Coronary artery (tissue), 2 donors: ENCODE measurements at regions not wholly inside any gene's neighbourhood (a gene's known extent, or its start where the extent isn't known, plus 50 kb on each side); places are given as distances from the start of the nearest gene placed in this dataset.

Experiments used
- DNase-seq: peaks from one replicate; pipeline ENCODE4 v3.0.0-alpha.2; 2017; ENCODE audit warnings: low spot score
- H3K27ac ChIP-seq, 2 donors: fragments of 200-600 bp; sonication (generic); one replicate each; pipeline ENCODE4 v1.5.1; 2016 to 2019
- H3K4me3 ChIP-seq: fragments of 200-600 bp; sonication (generic); 2 replicates; pipeline ENCODE4 v1.5.1; 2016; ENCODE audit warnings: mild to moderate bottlenecking, moderate library complexity
- CTCF ChIP-seq: fragments of 200-600 bp; sonication (generic); IDR thresholded peaks from one replicate; pipeline ENCODE4 v1.5.1; 2019; ENCODE audit warnings: antibody characterized with exemption

- H3K4me3 ChIP-seq: no peak overlapping the region
- DNase-seq: peak; percentile 43
- TF ChIP-seq CTCF: no peak
- H3K27ac ChIP-seq: no peak overlapping the region
Measured at GRCh38 chr13:111900390-111901131, 166.4 kb upstream of the SOX1 start.

GRCh38 chr13:111901267-111901915 lies 165.6 kb upstream of the SOX1 start:
- TF ChIP-seq CTCF: no peak
- peak; percentile 54 for DNase-seq
- Histone ChIP-seq H3K27ac (no peak overlapping the region), H3K4me3 (no peak overlapping the region)

DNA sequence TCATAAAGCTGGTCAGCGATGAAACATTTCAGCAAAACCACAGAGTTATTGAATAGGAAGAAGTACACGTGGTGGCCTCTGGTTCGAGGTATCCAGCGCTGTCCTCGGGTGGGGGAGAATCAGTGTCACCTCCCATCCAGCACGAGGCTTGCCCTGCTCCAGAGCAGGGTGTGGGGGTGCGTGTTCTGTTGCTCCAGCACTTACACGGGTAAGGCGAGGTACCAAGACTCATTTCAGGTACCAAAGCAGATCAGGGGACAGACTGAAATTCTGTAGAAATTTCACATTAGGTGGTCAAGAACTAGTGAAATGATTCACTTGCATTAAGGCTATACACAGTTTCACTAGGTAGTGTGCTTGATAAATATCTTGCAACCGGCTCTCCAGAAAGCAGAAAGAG lies 164.2 kb upstream of the SOX1 start:
- DNase-seq: peak; percentile 11

DNA sequence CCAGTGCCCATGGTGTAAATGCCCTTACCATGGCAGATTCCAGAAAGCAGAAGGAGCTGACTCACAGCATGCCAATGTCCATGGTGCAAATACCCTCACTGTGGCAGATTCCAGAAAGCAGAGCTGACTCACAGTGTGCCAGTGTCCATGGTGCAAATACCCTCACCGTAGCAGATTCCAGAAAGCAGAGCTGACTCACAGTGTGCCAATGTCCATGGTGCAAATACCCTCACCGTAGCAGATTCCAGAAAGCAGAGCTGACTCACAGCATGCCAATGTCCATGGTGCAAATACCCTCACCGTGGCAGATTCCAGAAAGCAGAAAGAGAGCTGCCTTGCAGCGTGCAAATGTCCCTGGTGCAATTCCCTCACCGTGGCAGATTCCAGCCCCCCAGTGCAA lies 163.8 kb upstream of the SOX1 start:
- H3K27ac ChIP-seq: no peak overlapping the region
- H3K4me3 ChIP-seq: no peak overlapping the region
- TF ChIP-seq CTCF: no peak
- DNase-seq: peak; percentile 17

More for the DNA sequence above, 164.2 kb upstream of the SOX1 start:
- Histone ChIP-seq H3K27ac (no peak overlapping the region), H3K4me3 (no peak overlapping the region)
- no peak for TF ChIP-seq CTCF

- DNase-seq: peak; percentile 29
- TF ChIP-seq CTCF: no peak
Measured at GRCh38 chr13:111904166-111904565, 162.8 kb upstream of the SOX1 start.

GRCh38 chr13:111904701-111905608 lies 162.0 kb upstream of the SOX1 start:
- peak; percentile 57 for DNase-seq
- no peak for TF ChIP-seq CTCF
- H3K4me3 ChIP-seq: no peak overlapping the region
- no peak overlapping the region for H3K27ac ChIP-seq

More at GRCh38 chr13:111904166-111904565, 162.8 kb upstream of the SOX1 start:
- Histone ChIP-seq H3K4me3 (no peak overlapping the region), H3K27ac (no peak overlapping the region)
